ENCODE measurements at regions not wholly inside any gene's neighbourhood (a gene's known extent, or its start where the extent isn't known, plus 50 kb on each side); places are given as distances from the start of the nearest gene placed in this dataset.

DNA sequence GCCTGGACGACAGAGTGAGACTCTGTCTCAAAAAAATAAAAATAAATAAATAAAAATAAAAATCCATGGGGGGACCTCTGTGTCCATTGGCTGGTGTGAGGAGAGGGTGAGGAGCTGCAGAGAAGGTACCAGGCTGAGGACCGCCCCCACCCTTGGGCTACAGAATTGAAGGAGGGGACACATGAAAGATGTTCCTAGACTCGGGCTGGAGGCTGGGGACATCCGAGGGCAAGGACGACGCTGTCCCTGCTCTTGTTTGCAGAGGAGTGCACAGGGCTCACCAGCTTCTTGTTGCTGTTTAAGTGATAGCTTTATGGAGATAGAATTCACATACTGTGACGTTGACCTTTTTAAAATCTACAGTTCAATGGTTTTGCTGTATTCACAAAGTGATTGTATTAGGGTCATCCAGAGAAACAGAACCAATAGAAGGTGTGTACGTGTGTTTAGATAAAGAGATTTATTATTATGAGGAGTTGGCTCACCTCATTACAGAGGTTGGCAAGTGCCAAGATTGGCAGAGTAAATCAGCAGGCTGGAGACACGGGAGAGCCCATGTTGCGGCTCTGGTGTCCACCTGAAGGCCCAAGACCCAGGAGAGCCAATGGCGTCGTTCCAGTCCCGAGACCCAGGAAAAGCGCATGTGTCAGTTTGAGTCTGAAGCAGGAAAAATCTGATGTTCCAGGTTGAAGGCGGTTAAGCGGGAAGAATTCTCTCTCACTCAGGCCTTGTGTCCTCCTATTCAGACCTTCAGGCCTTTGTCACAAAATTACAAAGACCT lies 320.7 kb downstream of the SEC14L1 start:
- Mint-ChIP-seq H3K4me1 (peaks cover 85% of the 10 kb centered on the region), H3K9me3 (no peaks in the 10 kb centered on the region), H3K27me3 (no peaks in the 10 kb centered on the region), H3K4me3 (peak overlapping the region; percentile 93), H3K27ac (ENCODE audit: low read depth) (peak overlapping the region; percentile 96), H3K36me3 (ENCODE audit: insufficient read depth) (peaks cover 41% of the 10 kb centered on the region)
- DNase-seq (ENCODE audit: low spot score in 2 of 2) (no peak), ATAC-seq (replicated peaks; ENCODE audit: extremely low read depth, poor library complexity, severe bottlenecking) (no peak)

DNA sequence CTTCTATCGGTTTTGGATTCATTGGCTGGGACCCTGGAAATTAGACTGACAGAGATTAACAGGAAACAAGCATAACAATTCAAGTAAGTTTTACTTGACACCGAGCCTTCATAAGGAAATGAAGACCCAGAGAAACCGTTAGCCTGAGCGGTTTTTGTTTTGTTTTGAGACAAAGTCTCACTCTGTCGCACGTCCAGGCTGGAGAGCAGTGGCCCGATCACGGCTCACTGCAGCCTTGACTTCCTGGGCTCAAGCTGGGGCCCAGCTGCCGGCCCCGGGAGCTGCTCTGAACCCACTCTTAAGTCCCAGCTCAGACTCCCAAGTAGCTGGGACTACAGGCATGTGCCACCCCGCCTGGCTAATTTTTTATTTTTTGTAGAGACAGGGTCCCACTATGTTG lies 321.3 kb downstream of the SEC14L1 start:
- Mint-ChIP-seq H3K27ac (ENCODE audit: low read depth) (peak overlapping the region; percentile 96), H3K4me1 (peaks cover 82% of the 10 kb centered on the region), H3K4me3 (peak overlapping the region; percentile 93), H3K9me3 (no peaks in the 10 kb centered on the region), H3K27me3 (no peaks in the 10 kb centered on the region), H3K36me3 (ENCODE audit: insufficient read depth) (peaks cover 42% of the 10 kb centered on the region)
- ATAC-seq (replicated peaks; ENCODE audit: extremely low read depth, poor library complexity, severe bottlenecking) = peak; percentile 24
- no peak for DNase-seq (ENCODE audit: low spot score in 2 of 2)

DNA sequence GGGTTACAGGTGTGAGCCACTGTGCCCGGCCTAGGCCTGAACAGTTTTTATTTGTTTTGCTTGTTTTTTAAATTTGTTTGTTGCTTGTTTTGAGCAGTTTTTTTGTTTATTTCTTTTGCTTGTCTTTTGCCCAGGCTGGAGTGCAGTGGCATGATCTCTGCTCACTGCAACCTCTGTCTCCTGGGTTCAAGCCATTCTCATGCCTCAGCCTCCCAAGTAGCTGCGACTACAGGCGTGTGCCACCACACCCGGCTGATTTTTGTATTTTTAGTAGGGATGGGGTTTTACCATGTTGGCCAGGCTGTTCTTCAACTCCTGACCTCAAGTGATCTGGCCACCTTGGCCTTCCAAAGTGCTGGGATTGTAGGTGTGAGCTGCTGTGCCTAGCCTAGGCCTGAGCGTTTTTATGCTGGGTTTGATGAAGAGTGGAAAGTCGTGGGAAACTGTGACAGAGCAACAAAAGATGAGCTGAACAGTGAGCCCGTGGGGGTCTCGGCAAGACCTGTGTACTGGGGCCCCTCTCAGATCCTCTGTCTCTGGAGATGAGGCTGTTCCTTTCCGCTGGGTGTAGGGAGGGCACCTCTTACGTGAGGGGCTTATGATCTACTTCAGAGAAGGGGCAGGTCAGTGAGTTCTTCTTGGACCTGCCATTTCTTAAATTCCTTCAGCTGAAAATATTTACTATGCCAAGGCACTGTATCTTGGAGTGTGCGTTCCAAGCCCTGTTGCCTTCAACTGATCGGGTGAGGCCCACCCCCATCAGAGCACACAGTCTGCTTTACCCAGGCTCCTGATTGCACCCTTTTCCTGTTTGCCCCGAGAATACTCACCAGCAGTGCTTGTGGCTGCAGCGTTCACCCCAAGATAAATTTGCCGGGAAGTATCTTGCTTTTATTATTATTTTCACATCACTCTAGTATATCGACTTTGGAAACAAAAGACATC lies 322.1 kb downstream of the SEC14L1 start:
- H3K4me1 Mint-ChIP-seq = peaks cover 75% of the 10 kb centered on the region
- no peaks in the 10 kb centered on the region for H3K27me3 Mint-ChIP-seq
- DNase-seq (ENCODE audit: low spot score in 2 of 2) (no peak), ATAC-seq (replicated peaks; ENCODE audit: extremely low read depth, poor library complexity, severe bottlenecking) (no peak)
- H3K4me3 Mint-ChIP-seq = peak overlapping the region; percentile 93
- peaks cover 38% of the 10 kb centered on the region for H3K36me3 Mint-ChIP-seq (ENCODE audit: insufficient read depth)
- no peaks in the 10 kb centered on the region for H3K9me3 Mint-ChIP-seq
- H3K27ac Mint-ChIP-seq (ENCODE audit: low read depth) = peak overlapping the region; percentile 96

DNA sequence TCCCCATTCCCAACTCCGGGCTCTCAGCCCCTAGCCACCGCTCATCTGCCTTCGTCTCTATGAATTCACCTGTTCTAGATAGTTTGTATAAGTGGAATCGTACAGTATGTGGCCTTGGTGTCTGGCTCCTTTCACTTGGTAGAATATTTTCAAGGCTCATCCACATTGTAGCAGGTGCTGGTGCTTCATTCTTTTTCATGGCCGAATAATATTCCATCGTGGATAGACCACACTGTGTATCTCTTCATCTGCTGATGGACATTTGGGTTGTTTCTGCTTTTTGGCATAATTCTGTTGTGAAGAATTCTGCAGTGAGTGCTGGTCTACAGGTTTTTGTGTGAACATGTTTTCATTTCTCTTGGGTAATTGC lies 324.2 kb downstream of the SEC14L1 start:
- no peak for ATAC-seq (replicated peaks; ENCODE audit: extremely low read depth, poor library complexity, severe bottlenecking)

DNA sequence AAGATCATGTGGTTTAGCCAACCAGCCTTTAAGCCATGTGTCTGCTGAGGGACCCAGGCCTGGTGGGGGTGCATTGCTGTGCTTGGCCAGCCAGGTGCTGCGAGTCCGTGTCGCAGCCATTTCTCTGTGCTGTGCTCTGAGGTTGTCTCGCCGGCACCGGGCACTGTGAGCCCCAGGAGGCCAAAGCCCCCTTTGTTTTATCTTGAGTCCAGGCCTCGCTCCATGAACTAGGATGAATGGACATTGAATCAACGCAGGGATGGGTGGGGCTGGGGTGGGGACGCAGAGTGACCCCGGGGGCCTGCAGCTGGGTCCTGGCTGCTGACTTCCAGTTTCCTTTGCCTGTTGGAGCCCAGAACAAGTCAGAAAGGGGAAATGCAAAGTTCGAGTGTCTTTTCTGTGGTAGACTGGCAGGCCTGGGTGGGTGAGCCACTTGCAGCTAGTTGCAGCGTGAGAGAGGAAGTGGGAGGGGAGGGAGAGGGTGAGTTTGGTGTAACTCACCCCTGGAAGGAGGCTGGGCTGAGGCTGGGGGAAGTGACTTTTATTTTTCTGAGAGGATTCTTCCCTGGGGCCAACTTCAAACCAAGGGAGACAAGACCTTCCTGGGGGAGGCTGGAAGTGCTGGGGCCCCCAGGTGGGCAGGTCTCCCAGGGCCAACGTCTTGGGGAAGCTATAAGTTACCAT lies 324.7 kb downstream of the SEC14L1 start:
- Mint-ChIP-seq H3K36me3 (ENCODE audit: insufficient read depth) (peaks cover 40% of the 10 kb centered on the region), H3K4me3 (peak overlapping the region; percentile 79), H3K27ac (ENCODE audit: low read depth) (peak overlapping the region; percentile 92), H3K27me3 (no peaks in the 10 kb centered on the region), H3K9me3 (no peaks in the 10 kb centered on the region), H3K4me1 (peaks cover 75% of the 10 kb centered on the region)
- peak; percentile 57 to 76 for DNase-seq (ENCODE audit: low spot score in 2 of 2)
- ATAC-seq (replicated peaks; ENCODE audit: extremely low read depth, poor library complexity, severe bottlenecking) = peak; percentile 96

More for the DNA sequence above, 324.2 kb downstream of the SEC14L1 start:
- Mint-ChIP-seq H3K4me1 (peaks cover 75% of the 10 kb centered on the region), H3K9me3 (no peaks in the 10 kb centered on the region), H3K27ac (ENCODE audit: low read depth) (peak overlapping the region; percentile 92), H3K4me3 (peak overlapping the region; percentile 79), H3K36me3 (ENCODE audit: insufficient read depth) (peaks cover 39% of the 10 kb centered on the region), H3K27me3 (no peaks in the 10 kb centered on the region)
- DNase-seq (ENCODE audit: low spot score in 2 of 2) = no peak

DNA sequence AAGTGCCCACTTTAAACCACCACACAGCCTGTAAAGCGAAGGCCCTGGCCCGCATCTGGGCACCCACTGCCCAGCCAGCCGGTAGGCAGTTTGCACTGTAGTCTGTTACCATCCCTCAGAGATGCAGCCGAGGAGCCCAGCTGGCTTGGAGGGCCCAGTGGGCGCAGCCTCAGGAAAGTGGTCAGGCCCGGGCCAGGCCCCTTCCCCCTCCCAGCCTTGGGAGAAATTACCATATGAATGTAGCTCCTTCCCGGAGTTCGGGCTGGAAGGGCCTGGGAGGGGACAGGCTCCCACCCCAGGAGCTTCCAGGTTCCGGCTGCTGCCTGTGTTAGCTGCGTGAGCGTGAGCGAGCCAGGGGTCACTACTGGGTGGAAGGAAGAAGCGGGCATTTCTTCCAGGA lies 325.4 kb downstream of the SEC14L1 start:
- H3K27me3 Mint-ChIP-seq = no peaks in the 10 kb centered on the region
- no peak for DNase-seq (ENCODE audit: low spot score in 2 of 2)
- H3K36me3 Mint-ChIP-seq (ENCODE audit: insufficient read depth) = peaks cover 44% of the 10 kb centered on the region
- H3K9me3 Mint-ChIP-seq = no peaks in the 10 kb centered on the region
- H3K4me1 Mint-ChIP-seq = peaks cover 75% of the 10 kb centered on the region
- ATAC-seq (replicated peaks; ENCODE audit: extremely low read depth, poor library complexity, severe bottlenecking) = peak; percentile 2
- peak overlapping the region; percentile 92 for H3K27ac Mint-ChIP-seq (ENCODE audit: low read depth)
- H3K4me3 Mint-ChIP-seq = peak overlapping the region; percentile 79

DNA sequence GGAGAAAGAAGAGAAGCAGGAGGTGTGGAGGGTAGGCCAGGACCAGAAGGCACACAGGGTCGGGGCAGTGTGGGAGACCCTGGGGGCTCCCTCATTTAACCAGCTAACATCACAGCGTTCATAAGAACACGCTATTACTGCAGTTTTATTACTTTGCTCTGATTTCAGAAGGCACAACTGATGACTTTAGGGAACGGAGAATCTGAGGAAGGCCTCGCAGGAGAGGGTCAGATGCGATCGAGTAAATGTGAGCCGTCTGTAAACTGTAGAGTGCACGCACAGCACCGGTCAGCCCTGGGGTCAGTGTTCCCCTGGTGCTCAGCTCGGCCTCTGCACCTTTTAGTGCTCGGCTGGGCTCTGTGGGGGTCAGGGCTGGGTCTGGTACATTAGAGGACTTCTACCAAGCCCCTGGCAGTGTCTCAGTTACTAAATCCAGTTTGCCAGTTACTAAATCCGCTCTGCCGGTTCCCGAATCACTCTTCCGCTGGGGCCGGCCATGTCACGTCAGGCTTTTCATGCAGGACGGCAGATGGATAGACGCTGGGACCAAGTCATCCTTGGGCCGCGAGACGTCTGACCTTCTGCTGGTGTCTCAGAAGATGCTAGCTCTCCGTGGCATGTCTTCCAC lies 325.9 kb downstream of the SEC14L1 start:
- H3K4me3 Mint-ChIP-seq = peak overlapping the region; percentile 79
- no peaks in the 10 kb centered on the region for H3K27me3 Mint-ChIP-seq
- peak overlapping the region; percentile 92 for H3K27ac Mint-ChIP-seq (ENCODE audit: low read depth)
- H3K9me3 Mint-ChIP-seq = no peaks in the 10 kb centered on the region
- H3K4me1 Mint-ChIP-seq = peaks cover 75% of the 10 kb centered on the region
- DNase-seq (ENCODE audit: low spot score in 2 of 2) (no peak), ATAC-seq (replicated peaks; ENCODE audit: extremely low read depth, poor library complexity, severe bottlenecking) (no peak)
- H3K36me3 Mint-ChIP-seq (ENCODE audit: insufficient read depth) = peaks cover 41% of the 10 kb centered on the region

DNA sequence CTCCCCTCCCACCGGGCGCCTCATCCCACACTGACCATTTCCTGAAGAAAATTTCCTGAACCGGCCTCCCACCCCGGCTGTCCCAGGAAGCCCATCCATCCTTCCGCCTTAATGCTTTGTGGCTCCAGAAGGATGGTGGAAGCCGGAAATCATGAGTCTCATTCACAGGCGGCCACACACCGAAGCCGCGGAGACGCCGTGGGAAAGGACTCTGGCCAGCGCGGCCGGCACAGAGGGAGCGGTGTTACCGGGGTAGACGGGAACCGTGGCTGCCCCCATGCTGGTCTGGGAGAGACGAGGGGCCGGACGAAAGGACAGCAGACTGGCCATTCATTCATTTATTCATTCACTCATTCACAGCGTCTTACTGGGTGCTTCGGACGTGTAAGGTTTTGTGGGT lies 326.8 kb downstream of the SEC14L1 start:
- no peaks in the 10 kb centered on the region for H3K27me3 Mint-ChIP-seq
- H3K9me3 Mint-ChIP-seq = no peaks in the 10 kb centered on the region
- H3K27ac Mint-ChIP-seq (ENCODE audit: low read depth) = no peak overlapping the region
- H3K36me3 Mint-ChIP-seq (ENCODE audit: insufficient read depth) = peaks cover 42% of the 10 kb centered on the region
- ATAC-seq (replicated peaks; ENCODE audit: extremely low read depth, poor library complexity, severe bottlenecking) (no peak), DNase-seq (ENCODE audit: low spot score in 2 of 2) (no peak)
- no peak overlapping the region for H3K4me3 Mint-ChIP-seq
- peaks cover 77% of the 10 kb centered on the region for H3K4me1 Mint-ChIP-seq

DNA sequence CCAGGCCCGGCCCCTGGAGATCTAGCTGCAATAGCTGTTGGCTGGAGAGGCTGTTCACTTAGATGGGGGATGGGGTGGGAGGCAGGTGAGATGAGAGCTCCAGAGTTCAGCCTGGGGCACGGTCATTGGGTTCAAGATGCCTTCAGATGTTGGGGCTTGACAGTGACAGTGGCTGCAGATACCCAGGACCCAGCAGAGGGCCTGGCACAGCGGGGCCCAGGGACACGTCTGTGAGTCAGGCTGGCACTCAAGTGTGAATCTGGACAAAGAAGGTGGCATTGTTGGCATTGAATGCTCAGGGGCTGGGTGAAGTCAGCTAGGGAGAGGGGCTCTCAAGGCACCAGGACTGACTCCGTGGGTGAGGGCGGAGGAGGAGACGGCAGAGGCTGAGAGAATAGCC lies 328.1 kb downstream of the SEC14L1 start:
- H3K27me3 Mint-ChIP-seq = no peaks in the 10 kb centered on the region
- ATAC-seq (replicated peaks; ENCODE audit: extremely low read depth, poor library complexity, severe bottlenecking) (no peak), DNase-seq (ENCODE audit: low spot score in 2 of 2) (no peak)
- no peaks in the 10 kb centered on the region for H3K9me3 Mint-ChIP-seq
- peak overlapping the region; percentile 78 for H3K27ac Mint-ChIP-seq (ENCODE audit: low read depth)
- peaks cover 81% of the 10 kb centered on the region for H3K4me1 Mint-ChIP-seq
- H3K4me3 Mint-ChIP-seq = peak overlapping the region; percentile 68
- H3K36me3 Mint-ChIP-seq (ENCODE audit: insufficient read depth) = peaks cover 41% of the 10 kb centered on the region

DNA sequence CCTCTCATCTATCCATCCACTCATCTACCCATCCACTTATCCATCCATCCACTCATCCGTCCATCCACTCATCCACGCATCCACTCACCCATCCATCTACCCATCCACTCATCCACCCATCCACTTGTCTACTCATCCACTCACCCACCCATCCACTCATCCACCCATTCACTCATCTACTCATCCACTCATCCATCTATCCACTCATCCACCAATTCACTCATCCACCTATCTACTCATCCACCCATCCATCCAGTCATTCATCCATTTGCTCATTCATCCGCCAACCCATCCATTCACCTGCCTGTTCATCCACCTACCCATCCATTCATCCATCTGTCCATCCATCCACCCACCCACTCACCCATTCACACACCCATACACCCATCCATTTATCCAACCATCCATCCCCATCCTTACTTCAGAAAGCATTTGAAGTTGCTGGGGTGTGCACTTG lies 329.6 kb downstream of the SEC14L1 start:
- ATAC-seq (replicated peaks; ENCODE audit: extremely low read depth, poor library complexity, severe bottlenecking) (no peak), DNase-seq (ENCODE audit: low spot score in 2 of 2) (no peak)
- Mint-ChIP-seq H3K4me1 (peaks cover 88% of the 10 kb centered on the region), H3K27me3 (no peaks in the 10 kb centered on the region), H3K27ac (ENCODE audit: low read depth) (no peak overlapping the region), H3K9me3 (no peaks in the 10 kb centered on the region), H3K36me3 (ENCODE audit: insufficient read depth) (peaks cover 40% of the 10 kb centered on the region), H3K4me3 (peak overlapping the region; percentile 77)

DNA sequence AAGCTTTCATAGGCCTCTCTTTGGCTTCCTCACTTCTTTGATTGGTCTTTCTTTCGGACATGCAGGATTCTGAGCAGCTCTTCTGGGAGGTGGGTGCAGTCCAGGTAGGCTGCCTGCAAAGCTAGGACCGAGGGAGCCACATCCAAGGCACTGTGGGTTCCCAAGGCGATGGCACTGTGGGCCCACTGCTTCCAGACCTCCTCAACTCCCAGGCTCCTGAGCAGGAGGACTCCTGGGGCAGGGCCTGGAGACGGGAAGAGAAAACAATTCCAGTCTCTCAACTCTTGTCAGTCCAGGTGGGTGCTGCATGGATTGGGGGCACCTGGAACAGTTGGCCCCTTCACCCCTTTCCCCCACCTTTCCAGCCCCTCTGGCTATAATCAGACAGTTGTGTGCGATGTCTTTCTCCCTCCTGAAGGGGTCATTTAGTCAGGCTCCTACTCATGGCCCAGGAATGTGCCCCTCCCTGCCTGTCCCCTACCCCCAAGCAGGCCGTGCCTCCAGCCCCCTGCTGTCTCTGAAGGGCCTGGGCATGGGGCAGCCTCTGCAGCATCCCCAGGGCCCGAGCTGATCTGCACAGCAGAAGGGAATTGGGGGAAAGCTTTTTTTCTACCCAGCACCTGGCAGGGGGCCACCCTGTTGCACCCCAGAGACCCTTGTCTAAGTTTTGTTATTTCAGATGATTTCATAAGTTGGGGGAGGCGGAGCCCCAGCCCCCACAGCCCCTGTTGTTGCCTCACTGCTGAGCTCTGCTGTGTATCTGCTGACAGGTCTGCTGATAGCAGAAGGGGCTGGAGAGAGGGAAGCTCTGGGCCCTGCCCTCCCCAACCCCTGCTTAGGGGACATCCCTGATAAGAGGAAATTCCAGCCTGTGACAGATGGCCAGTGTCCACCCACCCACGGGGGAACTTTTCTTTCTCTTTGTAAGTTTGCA lies 330.3 kb downstream of the SEC14L1 start:
- no peaks in the 10 kb centered on the region for H3K9me3 Mint-ChIP-seq
- peaks cover 88% of the 10 kb centered on the region for H3K4me1 Mint-ChIP-seq
- H3K36me3 Mint-ChIP-seq (ENCODE audit: insufficient read depth) = peaks cover 37% of the 10 kb centered on the region
- DNase-seq (ENCODE audit: low spot score in 2 of 2) = no peak
- H3K27ac Mint-ChIP-seq (ENCODE audit: low read depth) = no peak overlapping the region
- peak overlapping the region; percentile 77 for H3K4me3 Mint-ChIP-seq
- no peaks in the 10 kb centered on the region for H3K27me3 Mint-ChIP-seq
- ATAC-seq (replicated peaks; ENCODE audit: extremely low read depth, poor library complexity, severe bottlenecking) = no peak
